ENCODE measurements at regions not wholly inside any gene's neighbourhood (a gene's known extent, or its start where the extent isn't known, plus 50 kb on each side); places are given as distances from the start of the nearest gene placed in this dataset.

GRCh38 chr5:120367896-120368634 is 96.0 kb upstream of the PRR16 start:
- no peaks in the 10 kb centered on the region for H3K27me3 ChIP-seq (ENCODE audit: insufficient read depth)
- 90% methylated on average over 4 of the region's 13 CpGs for WGBS (ENCODE audit: low lambda C conversion rate)
- H3K4me1 ChIP-seq (ENCODE audit: control insufficient read depth in 1 of 2, insufficient read depth in 2 of 2, low read depth in 1 of 2, low read length in 1 of 2) = peaks cover 0 to 3% of the 10 kb centered on the region in 2 experiments; a peak in 1 of 4 replicates
- H3K36me3 ChIP-seq (replicated peaks in 1 of 2; ENCODE audit: control insufficient read depth in 1 of 2, insufficient read depth in 2 of 2, low read length in 1 of 2) = no peaks in the 10 kb centered on the region
- H3K9me2 ChIP-seq = no peaks in the 10 kb centered on the region
- H3K9me3 ChIP-seq = no peaks in the 10 kb centered on the region
- H4K20me1 ChIP-seq (ENCODE audit: insufficient read depth) = no peaks in the 10 kb centered on the region
- CTCF ChIA-PET = interaction anchor here (1.5 kb wide), 1 partner anchor 14 kb away, joined by 4 read pairs; no protein-coding TSS in a partner anchor
- H3K9ac ChIP-seq = no peak overlapping the region
- no peak for TF ChIP-seq RXRA (IDR thresholded peaks at IDR 0.05; ENCODE audit: borderline replicate concordance, low read depth)
- H3K4me3 ChIP-seq (ENCODE audit: low read depth in 2 of 2, low read length in 1 of 2) = no peak overlapping the region
- no peak overlapping the region for H3K27ac ChIP-seq (ENCODE audit: low read depth in 2 of 2, low read length in 1 of 2)
- no peaks in the 10 kb centered on the region for H3F3A ChIP-seq (replicated peaks; ENCODE audit: insufficient read depth)
- no peak overlapping the region for H2AFZ ChIP-seq (ENCODE audit: low read depth)
- POLR2A ChIA-PET = no interaction called here
- DNase-seq = no peak
- no peak overlapping the region for H3K4me2 ChIP-seq
- H3K79me2 ChIP-seq (ENCODE audit: insufficient read depth) = no peaks in the 10 kb centered on the region

GRCh38 chr5:120368923-120369715 is 95.0 kb upstream of the PRR16 start:
- TF ChIP-seq GABPA (IDR thresholded peaks at IDR 0.05; ENCODE audit: low read depth) (no peak), PBX3 (IDR thresholded peaks at IDR 0.05) (no peak)
- H3K36me3 ChIP-seq (replicated peaks in 1 of 2; ENCODE audit: control insufficient read depth in 1 of 2, insufficient read depth in 2 of 2, low read length in 1 of 2) = no peaks in the 10 kb centered on the region
- H3K4me2 ChIP-seq = no peak overlapping the region
- H3K9me3 ChIP-seq = no peaks in the 10 kb centered on the region
- no peaks in the 10 kb centered on the region for H4K20me1 ChIP-seq (ENCODE audit: insufficient read depth)
- H3F3A ChIP-seq (replicated peaks; ENCODE audit: insufficient read depth) = no peaks in the 10 kb centered on the region
- H3K4me3 ChIP-seq (ENCODE audit: low read depth in 2 of 2, low read length in 1 of 2) = no peak overlapping the region
- H3K9me2 ChIP-seq = 0 out of 2 replicates have a peak, but pooled peaks cover 3% of the 10 kb centered on the region
- H3K27me3 ChIP-seq (ENCODE audit: insufficient read depth) = no peaks in the 10 kb centered on the region
- ChIA-PET POLR2A (no interaction called here), CTCF (interaction anchor here (1.5 kb wide), 1 partner anchor 13 kb away, joined by 4 read pairs; no protein-coding TSS in a partner anchor)
- 68% methylated on average over 5 of the region's 8 CpGs for WGBS (ENCODE audit: low lambda C conversion rate)
- H2AFZ ChIP-seq (ENCODE audit: low read depth) = no peak overlapping the region
- no peak overlapping the region for H3K9ac ChIP-seq
- DNase-seq = no peak
- no peak overlapping the region for H3K27ac ChIP-seq (ENCODE audit: low read depth in 2 of 2, low read length in 1 of 2)
- H3K79me2 ChIP-seq (ENCODE audit: insufficient read depth) = no peaks in the 10 kb centered on the region
- peaks cover 0 to 3% of the 10 kb centered on the region in 2 experiments; a peak in 1 of 4 replicates for H3K4me1 ChIP-seq (ENCODE audit: control insufficient read depth in 1 of 2, insufficient read depth in 2 of 2, low read depth in 1 of 2, low read length in 1 of 2)

- peaks cover 4% of the 10 kb centered on the region for H3F3A ChIP-seq (replicated peaks; ENCODE audit: insufficient read depth)
- no peaks in the 10 kb centered on the region for H3K27me3 ChIP-seq (ENCODE audit: insufficient read depth)
- H3K9me2 ChIP-seq = 0 out of 2 replicates have a peak, but pooled peaks cover 3% of the 10 kb centered on the region
- H3K36me3 ChIP-seq (replicated peaks in 1 of 2; ENCODE audit: control insufficient read depth in 1 of 2, insufficient read depth in 2 of 2, low read length in 1 of 2) = no peaks in the 10 kb centered on the region
- H3K9me3 ChIP-seq = no peaks in the 10 kb centered on the region
- H4K20me1 ChIP-seq (ENCODE audit: insufficient read depth) = no peaks in the 10 kb centered on the region
- H3K79me2 ChIP-seq (ENCODE audit: insufficient read depth) = no peaks in the 10 kb centered on the region
- 79% methylated on average over 3 of the region's 3 CpGs for WGBS (ENCODE audit: low lambda C conversion rate)
- DNase-seq = no peak
- H3K27ac ChIP-seq (ENCODE audit: low read depth in 2 of 2, low read length in 1 of 2) = no peak overlapping the region
- no peak overlapping the region for H2AFZ ChIP-seq (ENCODE audit: low read depth)
- H3K4me1 ChIP-seq (ENCODE audit: control insufficient read depth in 1 of 2, insufficient read depth in 2 of 2, low read depth in 1 of 2, low read length in 1 of 2) = peaks cover 0 to 2% of the 10 kb centered on the region in 2 experiments; a peak in 2 of 4 replicates
- POLR2A ChIA-PET = no interaction called here
- CTCF ChIA-PET = no interaction called here
- H3K9ac ChIP-seq = no peak overlapping the region
- H3K4me3 ChIP-seq (ENCODE audit: low read depth in 2 of 2, low read length in 1 of 2) = no peak overlapping the region
- H3K4me2 ChIP-seq = no peak overlapping the region
- TF ChIP-seq JUND (IDR thresholded peaks at IDR 0.05) (no peak), USF2 (IDR thresholded peaks at IDR 0.05; ENCODE audit: borderline replicate concordance, low read depth, low read length) (no peak), MAX (IDR thresholded peaks at IDR 0.05; ENCODE audit: low read depth) (no peak), RAD21 (IDR thresholded peaks at IDR 0.05; ENCODE audit: low read length) (no peak), GATA2 (CRISPR knock-in tag; IDR thresholded peaks at IDR 0.05) (no peak), USF1 (IDR thresholded peaks at IDR 0.05; ENCODE audit: borderline replicate concordance, low read depth) (no peak), EP300 (IDR thresholded peaks at IDR 0.05; ENCODE audit: borderline replicate concordance in 1 of 2, low read depth in 1 of 2, low read length in 1 of 2) (no peak), CTCF (IDR thresholded peaks at IDR 0.05) (no peak), IRF3 (IDR thresholded peaks at IDR 0.05; ENCODE audit: low read depth, low read length) (no peak), NRF1 (IDR thresholded peaks at IDR 0.05; ENCODE audit: low read depth, low read length) (no peak)
These were observed 91.2 kb upstream of the PRR16 start for GRCh38 chr5:120372899-120373298.
